Stimulated activated CD8-positive, alpha-beta memory T cell treated with anti-CD3 and anti-CD28 coated beads, Interleukin-7, amount 100 ng/mL, for 1 hour (primary cell): ENCODE measurements at regions not wholly inside any gene's neighbourhood (a gene's known extent, or its start where the extent isn't known, plus 50 kb on each side); places are given as distances from the start of the nearest gene placed in this dataset.
"Not testable (repeated sequence)": the region's sequence is repeated elsewhere in the genome, so short reads cannot be mapped to it uniquely, and the experiment has no call there.

Source experiments
- DNase-seq, 2 donors: peaks; one replicate each; pipeline ENCODE4 v3.0.0-alpha.2; 2020; ENCODE audit warnings: low read depth in 2 of 2

DNA sequence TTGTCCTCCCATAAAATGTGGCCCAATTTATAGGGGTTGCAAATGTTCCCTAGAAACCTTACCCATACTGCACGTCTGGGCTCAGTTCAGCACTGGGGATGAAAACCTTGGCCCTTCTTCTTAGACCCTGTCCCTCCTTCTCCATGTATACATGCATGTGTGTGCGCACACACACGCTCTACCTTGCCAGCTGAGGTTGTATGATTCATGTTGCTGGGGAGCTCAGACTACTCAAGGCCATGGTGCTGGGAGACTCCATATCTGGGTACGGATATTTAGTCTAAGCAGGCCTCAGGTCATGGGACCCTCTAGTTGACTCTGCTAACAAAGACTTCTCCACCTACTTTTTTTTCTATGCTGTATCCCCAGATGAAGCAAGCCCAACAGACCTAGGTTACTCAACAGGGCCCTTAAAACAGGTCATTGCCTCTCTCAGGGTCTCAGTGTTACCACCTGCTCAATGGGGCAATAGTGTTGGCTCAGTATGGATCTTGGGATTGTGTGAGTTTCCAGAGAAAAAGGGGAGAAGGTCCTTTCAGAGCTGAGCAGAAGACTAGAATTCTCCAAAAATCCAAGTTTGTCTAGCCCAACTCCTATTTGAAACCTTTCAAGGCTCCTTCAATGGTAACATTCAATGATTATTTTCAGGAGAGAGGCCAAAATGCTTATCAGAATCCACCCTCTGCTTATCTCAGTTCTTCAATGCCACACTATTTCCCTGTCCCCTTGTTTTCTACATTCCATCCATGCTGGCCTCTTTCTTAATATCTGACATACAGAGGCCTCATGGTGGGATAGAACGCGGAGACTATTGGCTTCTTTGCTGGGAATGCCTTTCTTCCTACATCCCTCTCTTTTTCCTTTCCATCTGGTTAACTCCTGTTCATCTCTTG is 123.6 kb upstream of the PITX1 start:
- no peak for DNase-seq

DNA sequence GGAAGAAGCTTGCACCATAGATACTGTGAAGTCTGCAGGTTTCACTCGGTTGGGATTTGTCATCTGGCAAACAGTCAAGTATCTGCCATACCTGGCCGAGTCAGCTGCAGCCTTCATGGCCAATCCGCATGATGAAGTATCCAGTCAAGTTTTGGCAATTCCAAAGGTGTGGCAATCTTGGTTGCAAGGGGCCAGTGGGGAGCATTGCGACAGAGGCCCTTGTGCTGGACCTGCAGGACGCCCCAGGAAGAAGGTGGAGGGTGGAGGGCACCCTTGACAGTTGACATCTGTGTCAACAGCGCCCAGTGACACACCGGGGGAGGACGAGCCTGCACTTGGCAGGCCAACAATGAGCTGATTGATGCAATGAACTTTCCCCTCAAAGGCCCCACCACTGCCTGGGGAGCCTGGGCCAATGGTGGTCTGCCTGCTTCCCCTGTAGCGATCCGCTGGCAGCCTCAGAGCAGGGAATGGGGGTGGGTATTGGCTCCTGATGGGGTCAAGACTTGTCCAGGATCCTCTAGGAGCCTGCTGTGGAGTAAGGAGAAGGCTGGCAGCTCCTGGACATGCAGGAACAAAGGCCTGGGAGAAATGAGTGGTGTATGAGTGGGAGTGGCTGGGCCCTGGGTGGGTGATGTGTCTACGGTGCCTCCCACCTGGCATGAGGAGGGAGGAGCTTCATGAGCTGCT is 122.8 kb upstream of the PITX1 start:
- DNase-seq: no peak

DNA sequence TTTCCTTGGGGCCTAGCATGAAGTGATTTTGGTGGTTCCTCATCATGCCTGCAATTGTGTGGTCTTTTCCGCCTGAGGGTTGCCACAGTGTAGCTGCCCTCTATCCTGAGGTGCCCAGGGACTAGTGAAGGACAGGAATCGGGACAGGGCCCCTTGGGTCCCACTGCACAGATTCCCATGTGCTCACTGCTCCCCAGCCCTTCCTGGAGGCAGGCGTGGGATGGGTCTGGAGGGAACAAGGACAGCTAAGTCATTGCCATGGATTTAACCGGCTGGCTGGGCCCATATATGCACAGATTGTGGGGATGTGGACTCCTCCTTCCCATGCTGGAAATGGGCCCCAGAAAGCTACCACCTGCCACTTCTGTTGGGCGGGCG is 122.3 kb upstream of the PITX1 start:
- no peak for DNase-seq

DNA sequence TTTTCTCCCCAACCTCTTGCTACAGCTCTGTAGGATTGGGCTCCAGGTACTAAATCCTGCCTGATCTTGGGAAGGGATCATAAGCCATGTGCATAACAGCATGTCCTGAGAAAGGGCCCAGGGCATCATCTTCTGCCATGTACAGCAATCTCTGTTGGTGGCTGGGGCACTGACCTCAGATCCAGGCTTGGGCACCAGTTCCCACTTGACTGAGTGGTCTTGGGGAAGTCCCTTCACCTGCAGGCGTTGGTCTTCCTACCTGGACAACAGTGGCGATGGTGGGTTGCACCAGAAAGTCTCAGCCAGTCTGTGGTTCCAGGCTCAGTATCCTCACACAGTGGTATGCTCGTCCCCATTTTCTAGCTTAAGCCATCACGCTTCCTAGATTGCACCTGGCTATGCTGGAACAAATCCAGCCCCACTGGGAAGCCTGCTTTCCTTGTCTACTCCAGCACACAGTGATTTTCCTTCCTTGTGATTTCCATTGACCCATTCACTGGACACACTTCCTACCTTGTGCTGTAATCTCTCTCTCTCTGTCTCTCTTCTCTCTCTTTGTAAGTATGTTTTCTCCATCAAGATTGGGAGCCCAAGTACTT is 121.7 kb upstream of the PITX1 start:
- DNase-seq: no peak

DNA sequence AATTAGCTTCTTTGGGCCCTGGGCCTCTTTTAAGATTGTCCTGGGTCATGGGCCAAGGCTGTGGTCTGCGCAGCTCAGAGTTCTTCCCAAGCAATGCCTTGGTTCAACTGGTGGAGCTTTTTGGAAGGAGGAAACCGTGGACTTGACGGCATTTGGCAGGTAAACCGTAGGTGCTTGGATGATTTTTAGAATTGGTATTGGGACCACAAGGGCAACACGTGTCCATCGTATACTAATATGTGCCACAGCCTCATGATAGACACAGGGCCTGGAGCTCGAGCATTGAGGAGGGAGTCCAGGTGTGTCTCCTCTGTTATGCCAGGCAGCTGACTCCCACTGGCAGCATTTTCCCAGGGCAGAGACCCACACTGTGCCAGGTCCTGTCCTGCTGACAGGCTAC is 120.9 kb upstream of the PITX1 start:
- no peak for DNase-seq

DNA sequence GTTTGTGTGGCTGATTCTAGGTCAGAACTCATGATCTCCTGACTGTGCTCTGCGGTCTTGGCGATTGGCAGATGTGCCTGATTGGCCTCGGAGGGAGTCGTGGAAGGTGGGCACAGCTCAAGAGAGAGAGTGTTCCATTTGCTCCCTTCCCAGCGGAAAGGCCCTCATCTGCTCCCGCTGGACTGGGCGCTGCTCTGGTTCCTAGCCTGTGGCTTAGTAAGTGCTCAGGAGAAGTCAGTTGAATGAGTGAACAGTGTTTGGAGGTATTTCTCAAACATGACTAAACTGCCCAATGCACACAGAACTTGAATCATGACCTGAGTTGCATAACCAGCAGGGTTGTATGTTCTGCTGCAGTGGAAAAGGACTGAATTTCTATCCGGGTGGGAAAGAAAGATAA is 120.2 kb upstream of the PITX1 start:
- DNase-seq: no peak

DNA sequence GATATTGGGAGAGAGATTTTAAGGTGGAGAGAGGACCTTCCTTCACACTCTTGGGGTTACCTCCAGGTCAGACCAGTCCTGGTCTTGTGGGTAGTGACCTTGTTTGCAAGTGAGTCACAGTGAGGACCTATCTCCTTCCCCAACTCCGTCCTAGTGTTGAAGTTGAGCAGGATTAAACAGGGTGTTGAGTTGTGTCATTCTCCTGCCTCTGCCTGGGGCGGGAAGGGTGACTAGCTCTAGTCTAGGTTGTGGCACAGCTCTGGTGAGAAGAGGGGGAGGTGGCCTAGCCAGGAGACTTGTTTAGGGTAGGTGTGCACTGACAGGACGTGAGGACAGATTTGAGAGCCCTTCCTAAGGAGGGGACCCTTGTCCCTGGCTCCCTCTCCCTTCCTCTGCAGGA is 119.6 kb upstream of the PITX1 start:
- DNase-seq: no peak

DNA sequence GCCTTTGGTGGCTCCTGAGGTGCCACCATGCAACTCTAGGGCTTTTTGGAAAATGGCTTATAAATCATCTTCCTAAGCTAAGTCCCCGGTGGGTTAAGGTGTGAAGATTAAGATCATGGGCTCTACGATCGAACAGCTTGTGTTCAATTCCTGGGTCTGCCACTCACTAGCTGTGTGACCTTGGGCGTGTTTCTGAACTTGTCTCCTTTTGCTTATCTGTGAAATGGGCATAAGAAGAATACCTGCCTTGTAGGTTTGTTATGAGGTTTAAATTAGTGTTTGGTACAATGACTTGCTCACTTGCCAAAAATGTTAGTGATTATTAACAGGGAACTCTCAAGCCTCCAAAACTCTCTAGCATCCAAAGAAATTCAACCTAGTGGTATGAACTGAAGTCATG is 119.2 kb upstream of the PITX1 start:
- no peak for DNase-seq

DNA sequence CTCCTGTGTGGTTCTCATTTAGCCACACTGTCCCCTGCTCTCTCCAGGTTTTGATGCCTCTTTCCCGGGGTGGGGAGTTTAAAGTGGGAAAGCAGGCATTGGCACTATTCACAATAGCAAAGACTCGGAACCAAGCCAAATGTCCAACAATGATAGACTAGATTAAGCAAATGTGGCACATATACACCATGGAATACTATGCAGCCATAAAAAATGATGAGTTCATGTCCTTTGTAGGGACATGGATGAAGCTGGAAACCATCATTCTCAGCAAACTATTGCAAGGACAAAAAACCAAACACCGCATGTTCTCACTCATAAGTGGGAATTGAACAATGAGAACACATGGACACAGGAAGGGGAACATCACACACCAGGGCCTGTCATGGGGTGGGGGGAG is 117.6 kb upstream of the PITX1 start:
- DNase-seq: not testable (repeated sequence)

DNA sequence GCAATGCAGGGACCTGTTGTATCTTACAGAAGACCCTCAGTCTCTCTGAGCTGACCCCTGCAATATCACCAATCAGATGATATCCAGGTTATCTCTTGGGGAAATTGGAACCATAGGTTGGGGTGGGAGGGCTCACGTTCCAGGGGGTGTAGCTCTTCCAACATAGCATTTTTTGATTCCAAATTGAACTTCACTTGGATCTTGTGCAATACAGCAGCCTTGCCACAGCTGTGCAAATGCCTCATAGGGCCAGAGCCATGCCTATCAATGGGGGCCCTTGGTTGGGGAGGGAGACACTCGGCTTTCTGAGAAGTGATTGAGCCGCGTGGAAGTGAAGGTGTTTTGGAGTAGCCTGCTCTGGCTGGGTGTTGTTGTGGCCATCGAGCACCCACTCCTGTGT is 117.2 kb upstream of the PITX1 start:
- DNase-seq: no peak

DNA sequence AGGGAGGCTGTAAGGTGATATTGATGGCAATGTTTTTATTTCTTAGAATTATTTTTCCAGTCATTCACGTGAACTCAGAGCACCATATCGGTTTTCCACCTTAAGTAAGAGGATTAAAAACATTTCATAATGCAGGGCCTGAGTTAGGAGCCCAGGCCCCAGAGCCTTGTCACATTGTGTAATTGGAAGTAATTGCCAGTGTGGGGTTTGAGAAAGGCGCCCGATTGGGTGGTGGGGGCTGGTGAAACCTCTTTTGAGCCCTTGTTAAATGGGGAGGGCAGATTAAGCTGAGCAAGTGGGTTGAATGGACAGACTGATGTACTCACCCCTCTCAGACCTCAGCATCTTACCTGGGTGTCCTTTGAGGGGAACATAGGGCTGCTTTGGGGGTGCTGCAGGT is 116.7 kb upstream of the PITX1 start:
- DNase-seq: no peak

DNA sequence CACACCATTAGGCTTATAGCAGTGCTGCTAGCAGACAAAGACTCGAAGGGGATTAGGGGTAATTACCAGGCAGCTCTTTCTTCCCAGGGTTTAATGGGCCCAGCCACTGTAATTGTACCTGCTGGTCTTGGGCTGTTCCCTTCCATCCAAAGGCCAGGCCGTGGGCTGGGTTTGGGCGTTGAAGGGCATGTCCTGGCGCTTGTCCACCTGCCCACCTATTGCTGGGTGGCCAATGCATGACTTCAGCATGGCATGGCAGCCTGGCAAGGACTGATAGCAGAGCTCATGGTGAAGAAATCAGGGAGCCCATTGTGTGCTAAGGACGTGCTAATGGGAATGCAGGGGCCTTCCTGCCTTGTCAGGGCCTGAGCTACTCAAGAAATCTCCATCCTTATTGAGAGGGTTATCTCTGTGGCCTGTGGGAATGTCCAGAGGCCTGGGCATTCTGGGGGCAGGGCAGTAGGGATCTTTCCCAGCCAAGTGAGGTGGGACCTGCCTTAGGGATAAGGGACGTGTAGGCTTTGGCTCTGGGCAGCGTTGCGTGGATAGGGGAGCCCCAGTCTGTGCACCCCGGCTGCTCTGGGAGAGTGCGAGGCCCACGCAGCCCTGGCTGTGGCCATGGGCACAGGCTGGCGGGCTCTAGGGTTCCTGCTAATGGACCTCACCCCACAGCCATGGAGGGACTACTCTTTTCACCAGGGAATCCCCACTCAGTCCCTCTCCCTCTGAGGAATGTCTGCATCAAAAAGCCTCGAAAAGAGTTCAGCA is 116.1 kb upstream of the PITX1 start:
- no peak for DNase-seq

DNA sequence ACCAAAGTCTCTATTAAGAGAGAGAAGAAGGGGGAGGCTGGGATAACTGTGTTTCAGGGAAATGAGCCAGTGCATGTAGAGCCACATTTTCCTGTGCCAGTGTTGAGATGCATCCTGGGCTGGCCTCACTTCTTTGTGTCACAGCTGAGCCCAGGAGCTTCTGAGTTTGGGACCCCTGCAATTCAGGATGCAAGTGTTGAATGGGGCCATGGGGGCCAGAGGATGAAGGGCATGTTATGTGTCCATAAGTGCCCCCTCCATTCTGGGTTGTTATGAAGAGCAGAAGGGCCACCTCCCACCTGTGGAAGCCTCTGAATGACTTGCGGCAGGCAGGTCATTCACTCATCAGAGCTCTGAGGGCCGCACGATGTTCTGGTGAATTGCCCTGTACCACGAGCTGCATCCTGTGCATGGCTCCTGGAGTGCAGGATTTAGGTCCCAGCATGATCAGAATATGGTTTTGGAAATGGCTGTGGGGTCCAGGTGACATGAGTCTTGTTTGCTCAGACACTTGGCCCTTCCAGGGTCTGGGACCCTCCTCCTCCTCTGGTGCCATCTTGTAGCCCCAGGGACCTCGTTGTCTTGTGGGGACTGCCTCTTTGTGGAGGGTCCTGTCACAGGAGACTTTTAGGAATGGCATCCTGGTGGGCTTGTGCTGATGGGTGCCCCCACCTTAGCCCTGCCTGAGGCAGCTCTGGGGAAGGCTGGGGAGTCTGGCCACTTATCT is 115.4 kb upstream of the PITX1 start:
- DNase-seq: no peak

DNA sequence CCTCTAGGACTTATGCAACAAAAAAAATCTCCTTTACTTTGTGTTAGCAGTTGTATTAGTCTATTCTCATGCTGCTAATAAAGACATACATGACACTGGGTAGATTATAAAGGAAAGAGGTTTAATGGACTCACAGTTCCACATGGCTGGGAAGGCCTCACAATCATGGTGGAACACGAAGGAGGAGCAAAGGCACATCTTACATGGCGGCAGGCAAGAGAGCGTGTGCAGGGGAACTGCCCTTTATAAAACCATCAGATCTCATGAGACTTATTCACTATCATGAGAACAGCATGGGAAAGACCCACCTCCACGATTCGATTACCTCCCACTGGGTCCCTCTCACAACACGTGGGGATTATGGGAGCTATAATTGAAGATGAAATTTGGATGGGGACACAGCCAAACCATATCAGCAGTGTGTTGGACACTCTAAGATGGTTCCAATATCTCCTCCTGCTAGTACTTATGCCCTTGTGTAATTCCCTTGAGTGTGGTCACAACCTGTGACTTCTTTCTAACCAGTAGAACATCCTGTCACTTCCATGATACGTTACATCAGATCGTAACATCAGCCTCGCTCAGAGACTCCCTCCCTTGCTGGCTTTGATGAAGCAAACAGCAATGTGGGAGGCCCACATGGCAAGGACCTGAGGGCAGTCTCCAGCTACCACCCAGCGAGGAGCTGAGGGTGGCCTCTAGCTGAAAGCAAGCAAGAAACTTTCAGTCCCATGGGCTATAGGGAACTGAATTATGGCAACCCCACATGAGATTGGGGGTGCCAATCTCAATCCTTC is 113.5 kb upstream of the PITX1 start:
- DNase-seq: no peak

DNA sequence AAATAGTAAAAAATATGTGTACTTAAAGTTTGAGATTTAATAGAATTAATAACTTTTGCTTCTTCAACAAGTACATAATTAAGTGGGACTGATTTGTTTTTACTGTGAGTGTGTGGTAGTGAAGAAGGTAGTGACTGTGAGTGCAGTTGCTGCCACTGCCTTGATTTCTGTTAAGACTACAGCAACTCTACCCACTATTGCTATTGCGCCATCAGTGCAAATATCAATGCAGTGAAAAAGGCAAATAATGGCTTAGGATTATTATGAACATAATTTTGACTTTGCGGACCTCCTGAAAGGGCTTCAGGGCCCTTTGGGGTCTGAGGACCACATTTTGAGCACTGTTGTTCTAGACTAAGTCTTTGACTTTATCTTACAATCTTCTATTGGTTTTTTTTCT is 112.0 kb upstream of the PITX1 start:
- DNase-seq: no peak

DNA sequence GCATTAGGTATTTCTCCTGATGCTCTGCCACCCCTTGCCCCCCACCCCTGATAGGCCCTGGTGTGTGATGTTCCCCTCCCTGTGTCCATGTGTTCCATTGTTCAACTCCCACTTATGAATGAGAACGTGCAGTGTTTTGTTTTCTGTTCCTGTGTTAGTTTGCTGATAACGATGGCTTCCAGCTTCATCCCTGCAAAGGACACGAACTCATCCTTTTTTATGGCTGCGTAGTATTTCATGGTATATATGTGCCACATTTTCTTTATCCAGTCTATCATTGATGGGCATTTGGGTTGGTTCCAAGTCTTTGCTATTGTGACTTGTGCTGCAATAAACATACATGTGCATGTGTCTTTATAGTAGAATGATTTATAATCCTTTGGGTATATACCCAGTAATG is 109.7 kb upstream of the PITX1 start:
- DNase-seq: not testable (repeated sequence)

DNA sequence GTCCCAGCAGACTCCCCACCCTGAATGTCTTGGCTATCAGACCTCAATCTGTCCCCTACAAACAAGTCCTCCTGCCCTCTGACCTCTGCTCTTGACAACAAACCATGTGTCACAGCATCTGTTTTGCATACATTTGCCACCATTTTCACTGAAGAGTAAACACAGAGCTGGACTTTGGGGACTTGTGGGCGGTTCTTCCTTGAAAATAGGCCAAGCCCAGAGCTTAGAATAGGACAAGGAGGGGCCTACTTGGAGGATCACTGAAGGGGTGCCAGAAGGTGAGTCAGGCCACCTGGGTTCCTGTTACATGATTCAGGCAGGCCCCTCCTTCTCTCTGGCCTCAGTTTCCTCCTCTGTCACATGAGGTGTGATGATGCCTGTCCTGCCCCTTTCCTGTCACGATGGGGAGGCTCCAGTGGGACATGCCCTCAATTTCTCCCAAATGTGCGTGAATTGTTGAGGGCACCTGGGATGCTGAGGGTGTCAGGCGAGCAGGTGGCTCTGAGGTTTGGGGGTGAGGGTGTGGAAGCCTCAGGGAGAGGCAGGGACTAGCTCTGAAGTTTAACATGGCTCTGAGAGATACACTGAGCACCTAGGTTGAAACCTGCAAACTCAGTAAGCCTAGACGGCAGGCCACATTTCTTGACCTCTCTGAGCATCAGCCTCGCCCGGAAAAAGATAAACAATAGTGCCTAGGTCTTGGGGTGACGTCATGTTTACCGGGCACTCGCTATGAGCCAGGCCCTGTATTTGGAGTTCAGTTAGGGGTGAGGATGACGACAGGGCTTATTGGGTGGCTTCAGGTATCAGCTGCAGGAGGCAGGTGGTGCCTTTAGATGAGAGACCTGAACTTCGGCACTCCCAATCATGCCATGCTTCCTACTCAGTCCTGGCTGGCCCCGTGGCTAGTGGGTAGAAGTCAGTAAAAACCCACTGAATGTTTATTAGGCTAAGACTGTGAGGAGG is 107.6 kb upstream of the PITX1 start:
- no peak for DNase-seq

DNA sequence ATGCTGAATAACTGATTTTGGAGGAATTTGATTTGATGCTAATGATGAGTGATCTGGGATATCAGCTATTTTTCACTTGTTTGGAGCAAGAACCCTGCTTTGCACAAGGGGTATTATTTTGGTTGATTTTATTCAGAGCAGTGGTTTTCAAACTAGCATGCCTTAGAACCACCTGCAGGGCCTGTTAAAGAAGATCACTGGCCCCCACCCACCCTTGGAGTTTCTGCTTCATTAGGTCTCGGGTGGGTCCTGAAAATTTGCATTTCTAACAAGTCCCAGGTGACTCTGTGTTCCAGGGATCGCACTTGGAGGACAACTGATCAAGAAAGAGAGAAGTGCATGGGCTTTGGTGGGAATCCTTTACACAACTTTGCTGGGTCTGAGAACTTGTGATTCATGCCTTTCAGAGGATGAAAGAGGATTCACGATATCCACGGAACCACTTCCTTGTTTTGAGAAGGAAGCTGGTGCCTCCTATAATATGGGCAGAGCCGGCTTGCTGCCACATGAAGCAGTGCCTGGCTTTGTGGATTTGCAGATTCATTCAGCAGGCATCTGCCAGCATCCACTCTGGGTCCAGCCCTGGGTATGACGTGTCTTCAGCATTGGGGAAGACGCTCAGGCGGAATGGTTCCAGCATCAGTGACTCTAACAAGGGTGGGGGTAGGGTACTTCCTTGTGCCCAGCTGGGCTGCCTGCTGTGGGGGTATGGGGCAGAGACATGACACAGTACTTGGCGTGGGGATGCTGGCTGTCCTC is 106.6 kb upstream of the PITX1 start:
- no peak for DNase-seq
